ENCODE measurements at regions not wholly inside any gene's neighbourhood (a gene's known extent, or its start where the extent isn't known, plus 50 kb on each side); places are given as distances from the start of the nearest gene placed in this dataset.
"Not testable (repeated sequence)": the region's sequence is repeated elsewhere in the genome, so short reads cannot be mapped to it uniquely, and the experiment has no call there.

DNA sequence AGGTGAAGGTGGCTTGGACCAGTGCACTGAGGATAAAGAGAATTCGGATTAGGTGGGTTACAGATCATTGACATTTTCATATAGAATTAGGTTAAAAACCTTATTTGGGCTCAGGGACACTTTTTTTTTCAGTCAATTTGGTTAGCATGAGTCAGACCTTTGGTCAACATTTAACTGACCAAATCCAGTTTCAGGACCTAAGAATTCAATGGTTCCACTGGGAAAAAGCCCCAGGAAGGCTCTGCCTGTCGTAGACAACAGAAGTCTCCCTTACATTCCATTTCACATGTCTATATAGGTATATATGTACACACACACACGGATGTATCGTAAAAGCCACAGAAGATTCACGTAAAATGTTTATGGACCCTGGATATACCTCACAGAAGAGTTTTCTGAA is 184.2 kb upstream of the RREB1 start:
- DNase-seq: no peak

DNA sequence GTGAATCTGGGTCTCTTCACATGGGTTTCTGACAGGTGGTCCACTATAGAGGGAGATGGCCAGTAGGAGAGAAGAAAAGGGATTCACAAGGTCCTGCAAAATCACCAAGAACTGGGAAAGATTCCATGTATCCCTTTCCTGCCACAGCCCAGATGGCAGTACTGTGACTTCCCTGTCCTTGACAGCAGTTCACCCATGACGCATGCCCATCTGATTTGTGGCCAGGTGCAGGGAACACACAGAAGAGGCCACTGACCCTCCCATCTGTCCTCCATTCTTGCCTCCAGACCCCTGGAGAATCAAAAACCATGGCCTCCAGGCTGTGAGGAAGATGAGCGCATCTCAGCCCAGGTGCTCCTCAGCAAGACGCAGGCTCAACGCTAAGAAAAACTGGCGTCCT is 183.1 kb upstream of the RREB1 start:
- no peak for DNase-seq

- DNase-seq: no peak
Measured at GRCh38 chr6:6925391-6926164, 182.2 kb upstream of the RREB1 start.

DNA sequence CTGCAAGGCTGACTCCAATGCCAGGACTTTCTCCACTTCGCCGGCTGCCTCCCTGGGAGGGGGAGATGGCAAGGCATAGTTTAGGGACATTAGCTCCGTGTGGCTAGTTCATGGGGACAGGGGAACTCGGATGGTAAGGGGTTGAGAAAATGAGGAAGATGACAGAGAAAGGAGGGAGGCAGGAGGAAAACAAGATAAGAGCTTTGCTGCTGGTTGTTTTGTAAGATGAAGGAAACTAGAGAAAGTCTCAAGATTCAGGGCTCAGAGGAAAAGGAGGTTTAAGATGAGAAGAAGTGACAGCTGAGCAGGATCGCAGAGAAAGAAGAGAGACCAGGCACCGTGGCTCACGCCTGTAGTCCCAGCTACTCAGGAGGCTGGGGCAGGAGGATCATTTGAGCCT is 180.9 kb upstream of the RREB1 start:
- no peak for DNase-seq

DNA sequence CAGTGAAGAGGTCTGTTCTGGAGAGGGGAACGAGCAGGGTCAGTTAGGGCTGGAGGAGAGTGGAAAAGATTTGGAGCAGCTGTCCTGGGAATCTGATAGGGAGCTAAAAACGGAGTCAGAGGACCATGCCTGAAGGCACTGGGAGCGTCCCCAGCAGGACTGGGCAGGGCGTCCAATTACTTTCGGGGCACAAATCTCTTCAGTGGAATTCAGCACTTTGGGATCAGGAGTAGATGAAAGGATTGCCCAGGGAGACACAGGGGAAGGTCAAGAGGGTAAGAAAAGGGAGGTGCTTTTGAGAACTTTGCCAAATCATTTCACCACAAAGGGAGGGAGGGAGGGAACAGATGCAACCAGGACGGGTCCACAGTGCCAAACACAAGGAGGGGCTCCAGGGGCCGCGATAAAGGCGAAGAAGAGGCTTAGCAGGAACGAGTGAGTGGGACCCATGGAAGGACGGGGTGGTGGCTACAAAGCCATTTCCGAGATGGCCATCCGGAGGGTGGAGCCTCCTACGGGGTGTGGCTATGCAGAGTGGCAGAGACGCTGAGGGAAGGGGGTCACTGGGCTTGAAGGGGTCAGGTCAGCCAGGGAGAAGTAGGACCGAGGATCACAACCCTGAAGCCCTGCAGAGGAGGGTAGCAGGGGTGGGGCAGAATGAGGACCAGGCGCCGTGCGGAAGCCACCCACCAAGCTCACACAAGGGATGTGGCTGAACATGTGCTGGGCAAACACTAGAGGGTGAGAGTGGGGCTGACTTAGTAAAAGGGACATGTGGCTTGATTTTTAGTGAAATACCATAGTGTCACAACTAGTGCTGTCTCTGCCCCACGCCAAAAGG is 180.0 kb upstream of the RREB1 start:
- DNase-seq: peak; percentile 28

DNA sequence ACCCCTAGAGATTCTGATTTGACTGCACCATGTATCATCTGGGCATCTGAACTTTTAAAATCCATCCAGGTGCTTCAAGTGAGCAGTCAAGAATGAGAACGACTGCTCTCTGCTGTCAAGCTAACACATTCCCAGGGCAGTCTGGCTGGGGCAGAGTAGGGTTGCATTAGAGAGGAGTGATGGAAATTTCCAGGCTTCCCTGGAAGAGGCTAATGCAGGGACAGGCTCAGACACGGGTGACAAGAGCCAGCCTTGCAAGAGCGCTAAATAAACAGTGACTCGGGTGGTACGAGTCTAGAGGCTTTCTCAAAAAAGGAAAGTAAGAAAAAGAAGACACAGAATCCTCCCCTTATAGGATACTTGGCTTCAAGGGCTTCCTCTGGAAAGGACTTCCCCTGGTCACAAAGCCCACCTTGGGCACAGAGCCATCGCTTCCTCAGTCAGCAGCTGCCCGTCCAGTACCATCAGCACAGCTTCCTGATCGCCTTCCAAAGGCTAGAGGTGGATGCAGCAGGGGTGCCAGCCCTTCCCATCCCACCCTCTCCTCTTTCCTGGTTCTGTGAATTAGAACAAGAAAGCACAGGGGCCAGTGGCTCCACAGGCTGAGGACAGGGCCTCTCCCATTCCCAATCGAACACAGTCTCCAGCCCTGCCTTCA is 177.4 kb upstream of the RREB1 start:
- no peak for DNase-seq

- DNase-seq: no peak
Measured at GRCh38 chr6:6931071-6932025, 176.4 kb upstream of the RREB1 start.

GRCh38 chr6:6932341-6932740 is 175.4 kb upstream of the RREB1 start:
- no peak for DNase-seq

- no peak for DNase-seq
Measured at GRCh38 chr6:6932968-6933367, 174.8 kb upstream of the RREB1 start.

GRCh38 chr6:6940031-6941025 is 167.4 kb upstream of the RREB1 start:
- DNase-seq: no peak

GRCh38 chr6:6941201-6941600 is 166.6 kb upstream of the RREB1 start:
- DNase-seq: no peak

DNA sequence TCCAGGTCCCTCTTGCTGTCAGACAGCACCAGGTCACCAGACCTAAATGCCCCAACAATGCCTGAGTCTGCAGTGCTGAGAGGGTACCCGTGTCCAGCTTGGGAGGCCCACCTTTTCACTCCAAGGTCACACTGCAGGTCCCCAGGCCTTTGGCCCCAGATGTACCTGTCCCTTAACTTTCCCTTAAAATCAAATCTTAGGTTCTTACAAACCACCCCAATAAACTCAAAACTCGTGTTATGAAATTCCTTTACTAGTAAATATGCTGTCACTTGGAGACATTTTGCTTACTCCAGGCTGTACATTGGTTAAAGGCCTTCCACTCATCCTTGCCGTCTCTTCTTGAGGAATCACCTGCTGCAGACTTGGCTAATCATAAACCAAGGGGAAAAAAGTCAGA is 165.7 kb upstream of the RREB1 start:
- no peak for DNase-seq

DNA sequence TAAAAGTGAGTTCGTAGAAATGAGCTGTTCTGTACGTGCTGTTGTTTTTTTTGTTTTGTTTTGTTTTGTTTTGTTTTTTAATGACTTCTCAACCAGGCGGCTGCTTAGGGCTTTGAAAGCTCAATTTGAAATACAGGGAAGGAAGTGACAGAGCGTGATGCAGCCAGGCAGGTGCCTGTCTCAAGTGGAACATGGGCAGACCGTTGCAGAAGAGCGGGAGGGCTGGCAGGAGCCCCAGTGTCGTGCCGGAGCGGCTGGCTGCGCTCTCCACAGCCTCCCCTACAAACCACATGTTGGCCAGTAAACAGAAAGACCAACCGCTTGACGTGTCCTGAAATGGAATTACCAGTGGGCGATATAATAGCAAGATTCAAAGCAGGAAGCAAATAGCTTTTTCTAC is 164.9 kb upstream of the RREB1 start:
- DNase-seq: no peak

DNA sequence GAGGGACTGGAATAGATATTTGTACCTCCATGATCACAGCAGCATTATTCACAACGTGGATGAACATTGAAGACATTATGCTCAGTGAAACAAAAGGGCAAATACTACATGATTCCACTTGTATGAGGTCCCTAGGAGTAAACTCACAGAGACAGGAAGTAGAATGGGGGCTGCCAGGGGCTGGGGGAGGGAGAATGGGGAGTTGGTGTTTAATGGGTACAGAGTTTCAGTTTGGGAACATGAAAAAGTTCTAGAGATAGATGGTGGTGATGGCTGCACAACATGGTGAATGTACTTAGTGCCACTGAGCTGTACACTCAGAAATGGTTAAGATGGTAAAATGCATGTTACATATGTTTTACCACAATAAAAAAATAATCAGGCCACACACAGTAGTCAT is 164.3 kb upstream of the RREB1 start:
- no peak for DNase-seq

DNA sequence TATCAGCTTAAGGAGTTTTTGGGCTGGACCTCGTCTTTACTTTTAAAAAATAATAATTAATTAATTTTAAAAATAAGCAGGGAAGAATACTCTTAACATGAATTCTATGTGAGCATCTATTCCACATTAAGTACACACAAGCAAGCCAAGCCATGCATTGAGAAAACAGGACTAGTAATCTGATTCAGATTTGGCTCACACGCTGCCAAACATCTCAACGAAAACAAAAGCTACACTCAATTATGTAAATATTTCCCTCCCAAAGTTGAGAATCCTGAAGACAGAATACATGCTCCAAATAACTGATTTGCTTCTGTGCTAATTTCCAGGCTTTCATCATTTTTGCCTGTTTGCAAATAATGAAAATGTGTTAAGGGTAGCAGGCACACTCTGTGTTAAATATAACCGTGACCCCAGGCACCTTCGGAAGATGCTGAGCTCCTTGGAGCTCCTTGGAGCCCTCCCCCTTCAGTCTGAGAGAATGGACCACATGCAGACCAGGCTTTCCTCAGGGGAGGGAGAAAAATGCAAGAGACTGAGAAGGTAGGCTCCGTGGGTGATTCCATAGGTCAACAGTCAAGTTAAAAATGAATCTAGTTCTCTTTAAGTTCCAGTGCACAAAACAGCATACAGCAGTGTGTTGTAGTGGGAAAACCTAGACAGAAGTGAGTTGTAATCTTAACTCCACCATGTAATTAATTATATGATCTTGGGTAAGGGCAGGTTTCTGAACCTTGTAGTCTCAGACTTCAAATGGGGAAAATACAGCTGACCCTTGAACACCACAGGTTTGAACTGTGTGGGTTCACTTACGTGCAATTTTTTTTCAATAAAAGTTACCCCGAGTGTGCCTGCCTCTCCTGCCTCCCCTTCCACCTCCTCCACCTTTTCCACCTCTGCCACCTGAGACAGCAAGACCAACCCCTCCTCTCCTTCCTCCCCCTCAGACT is 161.3 kb upstream of the RREB1 start:
- DNase-seq: no peak

- DNase-seq: no peak
Measured at GRCh38 chr6:6950373-6951145, 157.2 kb upstream of the RREB1 start.

GRCh38 chr6:6951355-6951754 is 156.4 kb upstream of the RREB1 start:
- no peak for DNase-seq

- DNase-seq: no peak
Measured at GRCh38 chr6:6952484-6952883, 155.3 kb upstream of the RREB1 start.

GRCh38 chr6:6952927-6953326 is 154.8 kb upstream of the RREB1 start:
- DNase-seq: not testable (repeated sequence)
